GM21360 (cell line): ENCODE measurements at regions not wholly inside any gene's neighbourhood (a gene's known extent, or its start where the extent isn't known, plus 50 kb on each side); places are given as distances from the start of the nearest gene placed in this dataset.
"Not testable (repeated sequence)": the region's sequence is repeated elsewhere in the genome, so short reads cannot be mapped to it uniquely, and the experiment has no call there.

ENCODE experiments used
- ATAC-seq: cut with Tn5 transposase; IDR thresholded peaks from one replicate; pipeline ENCODE4 v1.9.1; 2021; ENCODE audit warnings: mild to moderate bottlenecking, moderate library complexity; ENCODE audit not compliant: unreplicated experiment

GRCh38 chr10:6986927-6987326 is 406.9 kb upstream of the PRKCQ start:
- no peak for ATAC-seq

GRCh38 chr10:6985644-6986043 is 405.6 kb upstream of the PRKCQ start:
- ATAC-seq: no peak

GRCh38 chr10:6984971-6985370 is 404.9 kb upstream of the PRKCQ start:
- ATAC-seq: no peak

- ATAC-seq: not testable (repeated sequence)
Measured at GRCh38 chr10:6984016-6984415, 403.9 kb upstream of the PRKCQ start.

- no peak for ATAC-seq
Measured at GRCh38 chr10:6980353-6980752, 400.3 kb upstream of the PRKCQ start.

- ATAC-seq: no peak
Measured at GRCh38 chr10:6979371-6979770, 399.3 kb upstream of the PRKCQ start.

GRCh38 chr10:6978187-6978627 is 398.1 kb upstream of the PRKCQ start:
- no peak for ATAC-seq

GRCh38 chr10:6977398-6978186 is 397.5 kb upstream of the PRKCQ start:
- no peak for ATAC-seq

- ATAC-seq: no peak
Measured at GRCh38 chr10:6973899-6974298, 393.8 kb upstream of the PRKCQ start.

- no peak for ATAC-seq
Measured at GRCh38 chr10:6972226-6972625, 392.1 kb upstream of the PRKCQ start.

GRCh38 chr10:6969659-6970058 is 389.6 kb upstream of the PRKCQ start:
- ATAC-seq: no peak

- no peak for ATAC-seq
Measured at GRCh38 chr10:6964543-6964942, 384.5 kb upstream of the PRKCQ start.

GRCh38 chr10:6962576-6962975 is 382.5 kb upstream of the PRKCQ start:
- no peak for ATAC-seq

GRCh38 chr10:6958711-6959110 is 378.6 kb upstream of the PRKCQ start:
- no peak for ATAC-seq

- ATAC-seq: no peak
Measured at GRCh38 chr10:6958254-6958653, 378.2 kb upstream of the PRKCQ start.

GRCh38 chr10:6957851-6958250 is 377.8 kb upstream of the PRKCQ start:
- ATAC-seq: no peak

GRCh38 chr10:6956562-6956961 is 376.5 kb upstream of the PRKCQ start:
- no peak for ATAC-seq

- no peak for ATAC-seq
Measured at GRCh38 chr10:6953271-6953801, 373.3 kb upstream of the PRKCQ start.

- ATAC-seq: no peak
Measured at GRCh38 chr10:6951732-6952131, 371.7 kb upstream of the PRKCQ start.

- ATAC-seq: no peak
Measured at GRCh38 chr10:6950133-6950532, 370.1 kb upstream of the PRKCQ start.

- no peak for ATAC-seq
Measured at GRCh38 chr10:6944436-6944835, 364.4 kb upstream of the PRKCQ start.

- no peak for ATAC-seq
Measured at GRCh38 chr10:6938384-6938783, 358.3 kb upstream of the PRKCQ start.

- no peak for ATAC-seq
Measured at GRCh38 chr10:6936931-6937330, 356.9 kb upstream of the PRKCQ start.
